K562 (cell line): ENCODE measurements at regions not wholly inside any gene's neighbourhood (a gene's known extent, or its start where the extent isn't known, plus 50 kb on each side); places are given as distances from the start of the nearest gene placed in this dataset.

Experiments used
- ATAC-seq: fragments of 200-7000 bp; cut with Tn5 transposase; 3 replicates; pipeline ENCODE4 v1.9.1; 2020; ENCODE audit warnings: moderate library complexity
- BruUV-seq: library from RNA; stranded (reverse); fragments of 400-500 nt; replicated peaks from 2 replicates; lab custom pipeline; 2021; lab: Mats Ljungman, UMichigan
- CTCF ChIA-PET: fragments of 300-600 bp; formaldehyde crosslinking; extraction: SDS; loops from one replicate; lab custom pipeline; 2021; ENCODE audit warnings: low intra/inter-chr PET ratio; lab: Yijun Ruan, JAX
- POLR2A ChIA-PET: fragments of 300-600, 350-650 bp; sonication (Branson Sonifier 250); formaldehyde crosslinking; extraction: SDS; loops from one replicate; lab custom pipeline; 2021; ENCODE audit warnings: antibody characterized with exemption, inconsistent platforms; lab: Yijun Ruan, JAX
- DNase-seq, 4 experiments: peaks; one replicate each; pipeline versions ENCODE4 v3.0.0 to v3.0.0-alpha.2; 2011 to 2018; ENCODE audit warnings: low spot score in 3 of 4, mixed read lengths in 3 of 4; ENCODE audit errors: extremely low read depth in 1 of 4
- FAIRE-seq: peaks from 2 replicates; lab custom pipeline; 2011; peaks lifted over from hg19 to GRCh38; lab: Jason Lieb, UNC
- H2AFZ ChIP-seq: 2 replicates; pipeline ENCODE4 v1.6.0; 2011; ENCODE audit warnings: low read depth, low read length, control low read depth, inconsistent platforms
- H3K27ac ChIP-seq: fragments of 200-600 bp; 3 replicates; pipeline ENCODE4 v1.8.0; 2011; ENCODE audit warnings: low read depth, mild to moderate bottlenecking, control low read depth, inconsistent platforms, low read length, moderate library complexity, mixed read lengths; ENCODE audit errors: extremely low read depth
- H3K27me3 ChIP-seq, 2 experiments: fragments of 300-600 bp in 1 of 2; 2 replicates in 1 of 2; 3 replicates in 1 of 2; pipeline versions ENCODE4 v1.6.0 to v1.8.0; 2011; ENCODE audit warnings: inconsistent platforms in 2 of 2, low read length in 2 of 2, mild to moderate bottlenecking in 1 of 2, mixed read lengths in 1 of 2, moderate library complexity in 1 of 2; ENCODE audit not compliant: control insufficient read depth in 2 of 2, insufficient read depth in 2 of 2
- H3K36me3 ChIP-seq: fragments of 300-600 bp; 3 replicates; pipeline ENCODE4 v1.8.0; 2011; ENCODE audit warnings: mild to moderate bottlenecking, low read length, inconsistent platforms; ENCODE audit not compliant: control insufficient read depth, insufficient read depth
- H3K4me1 ChIP-seq, 2 experiments: fragments of 200-600 bp in 1 of 2; replicated peaks in 1 of 2; 2 replicates in 1 of 2; 3 replicates in 1 of 2; pipeline versions ENCODE4 v1.5.1 to v1.8.0; 2011; ENCODE audit warnings: inconsistent platforms in 2 of 2, low read length in 2 of 2, mild to moderate bottlenecking in 1 of 2, mixed read lengths in 1 of 2, moderate library complexity in 1 of 2; ENCODE audit not compliant: control insufficient read depth in 2 of 2, insufficient read depth in 2 of 2
- H3K4me2 ChIP-seq: 2 replicates; pipeline ENCODE4 v1.6.1; 2011; ENCODE audit warnings: low read length, control low read depth, inconsistent platforms, mixed read lengths; ENCODE audit not compliant: insufficient read depth
- H3K4me3 ChIP-seq: fragments of 200-600 bp; sonication (generic), shearing (Covaris generic); 2 replicates; pipeline ENCODE4 v1.5.1; 2016; ENCODE audit warnings: control low read depth, inconsistent platforms
- H3K79me2 ChIP-seq: fragments of 200-600 bp; 3 replicates; pipeline ENCODE4 v1.8.0; 2011; ENCODE audit warnings: low read length, inconsistent platforms; ENCODE audit not compliant: control insufficient read depth, insufficient read depth
- H3K9ac ChIP-seq, 2 experiments: 2 replicates each; pipeline versions ENCODE4 v1.6.0 to v1.6.1; 2011; ENCODE audit warnings: low read depth in 2 of 2, low read length in 2 of 2, control low read depth in 1 of 2, inconsistent platforms in 1 of 2, mild to moderate bottlenecking in 1 of 2, mixed read lengths in 1 of 2; ENCODE audit not compliant: insufficient read depth in 1 of 2
- H3K9me1 ChIP-seq: one replicate; pipeline ENCODE4 v1.6.0; 2011; ENCODE audit warnings: inconsistent platforms, mild to moderate bottlenecking, low read length, moderate library complexity; ENCODE audit not compliant: control insufficient read depth, insufficient read depth
- H3K9me3 ChIP-seq: replicated peaks from 2 replicates; pipeline ENCODE4 v1.5.1; 2011; ENCODE audit warnings: low read depth, low read length, inconsistent platforms; ENCODE audit not compliant: control insufficient read depth, insufficient read depth
- H4K20me1 ChIP-seq: replicated peaks from 2 replicates; pipeline ENCODE4 v1.6.1; 2011; ENCODE audit warnings: low read length, inconsistent platforms, mixed read lengths; ENCODE audit not compliant: control insufficient read depth, insufficient read depth
- ARID1B ChIP-seq: fragments of 450-650 bp; IDR thresholded peaks from 2 replicates; pipeline ENCODE4 v1.6.1; 2016; ENCODE audit warnings: antibody characterized with exemption, mild to moderate bottlenecking, inconsistent platforms
- CCAR2 ChIP-seq: fragments of 200-400 bp; formaldehyde crosslinking; IDR thresholded peaks from 2 replicates; pipeline ENCODE4 v1.6.1; 2017; ENCODE audit warnings: mild to moderate bottlenecking, low read depth, low read length
- CGGBP1 ChIP-seq: fragments of 250-450 bp; sonication (Bioruptor Pico); IDR thresholded peaks from 2 replicates; pipeline ENCODE4 v1.9.0; 2021; ENCODE audit warnings: mild to moderate bottlenecking
- GABPA ChIP-seq: fragments of 200-800 bp; sonication (Bioruptor generic); conservative IDR thresholded peaks from 2 replicates; pipeline ENCODE4 v1.6.1; 2016; ENCODE audit warnings: low read depth, missing genetic modification characterization, missing compliant biosample characterization
- LARP7 ChIP-seq: fragments of 450-650 bp; IDR thresholded peaks from 2 replicates; pipeline ENCODE4 v1.6.1; 2016
- MEIS2 ChIP-seq: fragments of 450-650 bp; IDR thresholded peaks from 2 replicates; pipeline ENCODE4 v1.6.1; 2014; ENCODE audit warnings: mild to moderate bottlenecking; ENCODE audit not compliant: partially characterized antibody
- MTA1 ChIP-seq: fragments of 450-650 bp; IDR thresholded peaks from 2 replicates; pipeline ENCODE4 v1.6.1; 2017; ENCODE audit warnings: borderline replicate concordance
- NELFE ChIP-seq: IDR thresholded peaks from 2 replicates; pipeline ENCODE4 v1.6.1; 2011; ENCODE audit warnings: mild to moderate bottlenecking; ENCODE audit not compliant: insufficient read depth, insufficient read length
- NFRKB ChIP-seq: fragments of 450-650 bp; IDR thresholded peaks from 2 replicates; pipeline ENCODE4 v1.6.1; 2016; ENCODE audit warnings: low read depth
- RBM22 ChIP-seq: fragments of 200-400 bp; formaldehyde crosslinking; IDR thresholded peaks from 2 replicates; pipeline ENCODE4 v1.6.1; 2018; ENCODE audit warnings: low read length, low read depth; ENCODE audit not compliant: poor library complexity, severe bottlenecking
- SMAD3 ChIP-seq: fragments of 450-650 bp; formaldehyde crosslinking; conservative IDR thresholded peaks from 2 replicates; pipeline ENCODE4 v1.4.0; 2020; ENCODE audit warnings: mild to moderate bottlenecking
- ZBTB43 ChIP-seq: sonication (generic); formaldehyde crosslinking; IDR thresholded peaks from 2 replicates; pipeline ENCODE4 v1.8.0; 2023; ENCODE audit warnings: mild to moderate bottlenecking, missing genetic modification reagents
- ZNF384 ChIP-seq: IDR thresholded peaks from 2 replicates; pipeline ENCODE4 v1.6.1; 2012; ENCODE audit warnings: low read depth, low read length, improper control_type of control experiment
- WGBS: fragments of 100-300 bp; shearing (Covaris generic); methylation state at CpG from one replicate; pipeline ENCODE4 v1.1.6; 2016; ENCODE audit warnings: low coverage, mixed read lengths; ENCODE audit not compliant: insufficient coverage; ENCODE audit errors: missing lambda C conversion rate; 5-methylcytosine and 5-hydroxymethylcytosine counted together
- in situ Hi-C: fragments of 300-500 bp; cut with MboI; formaldehyde crosslinking; loops from 4 replicates; pipeline ENCODE4 v1.15.0; 2018; ENCODE audit warnings: inconsistent platforms, mixed read lengths
- intact Hi-C: fragments of 100-400 bp; cut with micrococcal nuclease; formaldehyde crosslinking; loops from 2 replicates; pipeline ENCODE4 v1.14.2; 2022
- TF ChIP-seq, protein P1 (sequence below): fragments of 250-450 bp; sonication (Bioruptor Pico); IDR thresholded peaks from 2 replicates; pipeline ENCODE4 v1.5.0; 2021
- TF ChIP-seq, protein P2 (sequence below): fragments of 450-650 bp; formaldehyde crosslinking; IDR thresholded peaks from 2 replicates; pipeline ENCODE4 v1.4.0; 2022; ENCODE audit warnings: mild to moderate bottlenecking, moderate library complexity
- TF ChIP-seq, protein P3 (sequence below): sonication (generic); formaldehyde crosslinking; IDR thresholded peaks from 2 replicates; pipeline ENCODE4 v1.8.1; 2023; ENCODE audit warnings: mild to moderate bottlenecking, missing genetic modification reagents

- no peak for TF ChIP-seq ARID1B
- TF ChIP-seq MEIS2, result no peak
- TF ChIP-seq, all 486 proteins: peak for 0
Measured at GRCh38 chr14:54294802-54295201, 102.0 kb upstream of the CDKN3 start (continued).

DNA sequence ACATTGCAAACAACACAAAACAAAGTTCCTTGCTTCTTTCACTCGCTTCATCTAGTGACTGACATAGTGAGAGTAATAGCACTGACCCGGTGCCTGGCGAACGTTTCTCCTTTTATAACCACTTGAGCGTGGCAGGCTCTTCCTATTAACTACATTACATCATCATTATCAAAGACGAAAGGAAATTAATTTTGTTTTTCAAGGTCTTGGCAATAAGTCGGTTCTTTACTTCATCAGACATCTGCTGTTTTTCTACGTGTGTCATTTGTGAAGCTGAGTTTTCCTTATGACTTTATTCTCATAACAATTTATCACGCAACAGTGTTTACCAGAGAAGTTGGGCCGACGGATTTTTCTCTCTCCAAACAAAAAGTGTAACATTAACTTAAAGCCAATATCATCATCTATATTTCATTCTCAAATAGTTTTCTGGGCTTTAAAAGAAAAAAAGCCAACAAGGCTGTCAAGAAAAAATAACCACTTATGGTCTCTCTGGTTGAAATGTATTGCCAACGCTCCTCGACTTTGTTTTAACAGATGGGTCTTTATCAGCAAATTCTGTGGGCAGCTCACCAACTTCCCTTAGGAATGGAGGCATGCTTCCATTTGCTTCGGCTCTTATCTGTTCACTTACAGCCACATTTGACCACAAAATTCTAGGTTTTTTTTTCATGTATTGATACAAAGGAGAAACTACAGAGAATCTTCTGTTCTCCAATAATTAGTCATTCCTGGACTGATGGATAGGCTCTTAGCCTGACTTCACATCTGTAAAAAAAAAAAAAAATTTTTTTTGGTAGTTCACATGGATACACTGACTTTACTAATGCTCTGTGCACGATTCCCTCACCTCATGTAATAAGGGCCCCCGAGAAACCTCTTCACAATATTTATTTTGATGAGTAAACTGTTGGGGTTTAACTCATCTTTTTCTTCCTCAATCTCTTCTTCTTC lies 97.1 kb upstream of the CDKN3 start:
- H3K27ac ChIP-seq, result no peak overlapping the region
- in situ Hi-C loops, result no loop called here
- no peaks in the 10 kb centered on the region for H3K9me3 ChIP-seq
- H3K9ac ChIP-seq, result no peak overlapping the region
- CTCF ChIA-PET, result no interaction called here
- no peaks in the 10 kb centered on the region for H3K79me2 ChIP-seq
- POLR2A ChIA-PET, result interaction anchor here (0.7 kb wide), 1 partner anchor 114 kb away, joined by 3 read pairs; no protein-coding TSS in a partner anchor
- H3K4me1 ChIP-seq, result no peaks in the 10 kb centered on the region
- FAIRE-seq (no peak), DNase-seq (no peak), ATAC-seq (no peak)
- H3K4me2 ChIP-seq, result no peak overlapping the region
- H3K27me3 ChIP-seq, result no peaks in the 10 kb centered on the region
- H3K4me3 ChIP-seq, result no peak overlapping the region
- 3% methylated on average over 16 of the region's 16 CpGs for WGBS
- H3K36me3 ChIP-seq, result no peaks in the 10 kb centered on the region
- no peaks in the 10 kb centered on the region for H3K9me1 ChIP-seq
- H4K20me1 ChIP-seq, result no peaks in the 10 kb centered on the region
- no peak overlapping the region for H2AFZ ChIP-seq
- no TSS peak for BruUV-seq
- intact Hi-C loops, result no loop called here
- TF ChIP-seq, protein P1, sequence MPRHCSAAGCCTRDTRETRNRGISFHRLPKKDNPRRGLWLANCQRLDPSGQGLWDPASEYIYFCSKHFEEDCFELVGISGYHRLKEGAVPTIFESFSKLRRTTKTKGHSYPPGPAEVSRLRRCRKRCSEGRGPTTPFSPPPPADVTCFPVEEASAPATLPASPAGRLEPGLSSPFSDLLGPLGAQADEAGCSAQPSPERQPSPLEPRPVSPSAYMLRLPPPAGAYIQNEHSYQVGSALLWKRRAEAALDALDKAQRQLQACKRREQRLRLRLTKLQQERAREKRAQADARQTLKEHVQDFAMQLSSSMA (CRISPR knock-in tag), result no peak
- TF ChIP-seq MTA1 (no peak), ZBTB43 (CRISPR knock-in tag) (no peak), NFRKB (no peak), NELFE (no peak), GABPA (tag) (no peak), CCAR2 (no peak), LARP7 (no peak), RBM22 (no peak), ZNF384 (no peak), CGGBP1 (CRISPR knock-in tag) (no peak), SMAD3 (CRISPR knock-in tag) (no peak)
- TF ChIP-seq, protein P2, sequence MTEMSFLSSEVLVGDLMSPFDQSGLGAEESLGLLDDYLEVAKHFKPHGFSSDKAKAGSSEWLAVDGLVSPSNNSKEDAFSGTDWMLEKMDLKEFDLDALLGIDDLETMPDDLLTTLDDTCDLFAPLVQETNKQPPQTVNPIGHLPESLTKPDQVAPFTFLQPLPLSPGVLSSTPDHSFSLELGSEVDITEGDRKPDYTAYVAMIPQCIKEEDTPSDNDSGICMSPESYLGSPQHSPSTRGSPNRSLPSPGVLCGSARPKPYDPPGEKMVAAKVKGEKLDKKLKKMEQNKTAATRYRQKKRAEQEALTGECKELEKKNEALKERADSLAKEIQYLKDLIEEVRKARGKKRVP (CRISPR knock-in tag), result no peak
- TF ChIP-seq, protein P3, sequence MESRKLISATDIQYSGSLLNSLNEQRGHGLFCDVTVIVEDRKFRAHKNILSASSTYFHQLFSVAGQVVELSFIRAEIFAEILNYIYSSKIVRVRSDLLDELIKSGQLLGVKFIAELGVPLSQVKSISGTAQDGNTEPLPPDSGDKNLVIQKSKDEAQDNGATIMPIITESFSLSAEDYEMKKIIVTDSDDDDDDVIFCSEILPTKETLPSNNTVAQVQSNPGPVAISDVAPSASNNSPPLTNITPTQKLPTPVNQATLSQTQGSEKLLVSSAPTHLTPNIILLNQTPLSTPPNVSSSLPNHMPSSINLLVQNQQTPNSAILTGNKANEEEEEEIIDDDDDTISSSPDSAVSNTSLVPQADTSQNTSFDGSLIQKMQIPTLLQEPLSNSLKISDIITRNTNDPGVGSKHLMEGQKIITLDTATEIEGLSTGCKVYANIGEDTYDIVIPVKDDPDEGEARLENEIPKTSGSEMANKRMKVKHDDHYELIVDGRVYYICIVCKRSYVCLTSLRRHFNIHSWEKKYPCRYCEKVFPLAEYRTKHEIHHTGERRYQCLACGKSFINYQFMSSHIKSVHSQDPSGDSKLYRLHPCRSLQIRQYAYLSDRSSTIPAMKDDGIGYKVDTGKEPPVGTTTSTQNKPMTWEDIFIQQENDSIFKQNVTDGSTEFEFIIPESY (CRISPR knock-in tag), result no peak
